DMS53 (cell line): ENCODE measurements at regions not wholly inside any gene's neighbourhood (a gene's known extent, or its start where the extent isn't known, plus 50 kb on each side); places are given as distances from the start of the nearest gene placed in this dataset.
A peak's percentile ranks its signal among the peaks of the same experiment; 100 is the strongest.
"Not testable (repeated sequence)": the region's sequence is repeated elsewhere in the genome, so short reads cannot be mapped to it uniquely, and the experiment has no call there.

ENCODE experiments used
- DNase-seq: peaks from one replicate; lab custom pipeline; 2025; lab: John Stamatoyannopoulos, UW

GRCh38 chr18:70421471-70422390 is 132.9 kb downstream of the SOCS6 start:
- peak; percentile 90 for DNase-seq

GRCh38 chr18:70420146-70420898 is 131.5 kb downstream of the SOCS6 start:
- no peak for DNase-seq

- no peak for DNase-seq
Observed at GRCh38 chr18:70419526-70419925, 130.7 kb downstream of the SOCS6 start.

- no peak for DNase-seq
Observed at GRCh38 chr18:70418546-70419311, 129.9 kb downstream of the SOCS6 start.

- DNase-seq, result peak; percentile 70
Observed at GRCh38 chr18:70417847-70418246, 129.0 kb downstream of the SOCS6 start.

- DNase-seq, result peak; percentile 44
Observed at GRCh38 chr18:70416496-70416895, 127.7 kb downstream of the SOCS6 start.

GRCh38 chr18:70415823-70416488 is 127.1 kb downstream of the SOCS6 start:
- peak; percentile 99 for DNase-seq

- no peak for DNase-seq
Observed at GRCh38 chr18:70414315-70414900, 125.6 kb downstream of the SOCS6 start.

- DNase-seq, result no peak
Observed at GRCh38 chr18:70413455-70413854, 124.6 kb downstream of the SOCS6 start.

GRCh38 chr18:70411876-70412435 is 123.1 kb downstream of the SOCS6 start:
- DNase-seq, result no peak

GRCh38 chr18:70411307-70411706 is 122.5 kb downstream of the SOCS6 start:
- no peak for DNase-seq

- no peak for DNase-seq
Observed at GRCh38 chr18:70405052-70405451, 116.2 kb downstream of the SOCS6 start.

GRCh38 chr18:70400476-70400875 is 111.6 kb downstream of the SOCS6 start:
- DNase-seq, result no peak

GRCh38 chr18:70398076-70398475 is 109.2 kb downstream of the SOCS6 start:
- no peak for DNase-seq

- no peak for DNase-seq
Observed at GRCh38 chr18:70397259-70397925, 108.5 kb downstream of the SOCS6 start.

GRCh38 chr18:70395771-70396170 is 106.9 kb downstream of the SOCS6 start:
- not testable (repeated sequence) for DNase-seq

GRCh38 chr18:70394672-70395071 is 105.8 kb downstream of the SOCS6 start:
- no peak for DNase-seq

- DNase-seq, result no peak
Observed at GRCh38 chr18:70390371-70391090, 101.7 kb downstream of the SOCS6 start.

- DNase-seq, result not testable (repeated sequence)
Observed at GRCh38 chr18:70389036-70389435, 100.2 kb downstream of the SOCS6 start.

- no peak for DNase-seq
Observed at GRCh38 chr18:70387027-70387426, 98.2 kb downstream of the SOCS6 start.
